ENCODE measurements at regions not wholly inside any gene's neighbourhood (a gene's known extent, or its start where the extent isn't known, plus 50 kb on each side); places are given as distances from the start of the nearest gene placed in this dataset.

- H3K4me3 Mint-ChIP-seq, result no peak overlapping the region
- H3K9me3 ChIP-seq (ENCODE audit: low read length), result no peaks in the 10 kb centered on the region
- ChIA-PET POLR2A (no interaction called here), CTCF (no interaction called here)
- H3K27me3 Mint-ChIP-seq, result peaks cover 8 to 14% of the 10 kb centered on the region in 2 donors
- no peak for DNase-seq
- no peak overlapping the region for H3K4me3 ChIP-seq (ENCODE audit: low read length)
- H3K36me3 Mint-ChIP-seq, result no peaks in the 10 kb centered on the region
- no peaks in the 10 kb centered on the region for H3K4me1 Mint-ChIP-seq
- no peaks in the 10 kb centered on the region for H3K9me3 Mint-ChIP-seq
- no peak overlapping the region for H3K27ac Mint-ChIP-seq
- no peaks in the 10 kb centered on the region for H3K4me1 ChIP-seq (ENCODE audit: insufficient read depth, low read length)
- H3K36me3 ChIP-seq (ENCODE audit: insufficient read depth, low read length), result no peaks in the 10 kb centered on the region
- no peak overlapping the region for H3K27ac ChIP-seq (ENCODE audit: low read depth, low read length)
- H3K27me3 ChIP-seq (ENCODE audit: insufficient read depth, low read length, poor library complexity, severe bottlenecking), result no peaks in the 10 kb centered on the region
Measured at GRCh38 chr16:86087011-86087895, 188.3 kb downstream of the IRF8 start.

DNA sequence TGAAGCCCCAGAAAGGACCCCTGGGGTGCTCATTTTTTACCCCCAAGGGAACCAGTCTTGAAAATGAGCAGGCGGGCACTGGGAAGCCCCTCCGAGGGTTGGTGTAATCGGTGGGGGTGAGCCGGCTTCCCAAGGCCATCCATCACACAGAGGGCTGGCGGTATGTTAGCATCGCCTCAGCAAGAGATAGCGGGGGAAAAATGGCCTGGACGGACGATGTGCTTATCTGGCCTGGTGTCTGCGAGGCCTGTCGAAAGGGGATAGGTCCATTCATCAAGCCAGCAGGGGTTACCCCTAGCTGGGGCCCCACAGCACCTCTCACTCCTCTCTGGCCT, 188.9 kb downstream of the IRF8 start:
- Histone ChIP-seq H3K4me1 (ENCODE audit: insufficient read depth, low read length) (no peaks in the 10 kb centered on the region), H3K27ac (ENCODE audit: low read depth, low read length) (no peak overlapping the region), H3K27me3 (ENCODE audit: insufficient read depth, low read length, poor library complexity, severe bottlenecking) (no peaks in the 10 kb centered on the region), H3K4me3 (ENCODE audit: low read length) (no peak overlapping the region), H3K36me3 (ENCODE audit: insufficient read depth, low read length) (no peaks in the 10 kb centered on the region), H3K9me3 (ENCODE audit: low read length) (no peaks in the 10 kb centered on the region)
- ChIA-PET POLR2A (no interaction called here), CTCF (no interaction called here)
- DNase-seq, result no peak
- no peak overlapping the region for H3K27ac Mint-ChIP-seq
- no peak overlapping the region for H3K4me3 Mint-ChIP-seq
- H3K27me3 Mint-ChIP-seq, result peaks cover 8 to 14% of the 10 kb centered on the region in 2 donors
- H3K36me3 Mint-ChIP-seq, result no peaks in the 10 kb centered on the region
- H3K9me3 Mint-ChIP-seq, result no peaks in the 10 kb centered on the region
- H3K4me1 Mint-ChIP-seq, result no peaks in the 10 kb centered on the region

DNA sequence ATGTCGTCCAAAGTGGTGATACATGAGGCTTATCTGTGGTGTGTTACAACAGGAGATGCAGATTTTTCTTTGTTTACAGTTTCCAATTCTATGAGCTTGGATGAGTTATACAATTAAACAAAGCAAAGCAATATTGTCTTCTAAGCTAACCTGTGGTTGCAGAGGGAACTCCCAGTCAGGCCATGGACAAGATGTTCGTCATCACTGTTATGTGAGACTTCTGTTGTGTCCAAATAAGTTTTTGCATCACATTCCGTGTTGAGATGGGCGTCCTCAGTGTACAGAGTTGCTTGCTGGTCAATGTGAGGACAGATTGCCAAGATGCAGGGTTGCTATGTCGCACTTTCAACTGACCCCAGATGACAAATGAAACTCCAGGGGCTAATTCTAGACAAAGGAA, 189.3 kb downstream of the IRF8 start:
- peaks cover 8 to 14% of the 10 kb centered on the region in 2 donors for H3K27me3 Mint-ChIP-seq
- H3K27me3 ChIP-seq (ENCODE audit: insufficient read depth, low read length, poor library complexity, severe bottlenecking), result no peaks in the 10 kb centered on the region

DNA sequence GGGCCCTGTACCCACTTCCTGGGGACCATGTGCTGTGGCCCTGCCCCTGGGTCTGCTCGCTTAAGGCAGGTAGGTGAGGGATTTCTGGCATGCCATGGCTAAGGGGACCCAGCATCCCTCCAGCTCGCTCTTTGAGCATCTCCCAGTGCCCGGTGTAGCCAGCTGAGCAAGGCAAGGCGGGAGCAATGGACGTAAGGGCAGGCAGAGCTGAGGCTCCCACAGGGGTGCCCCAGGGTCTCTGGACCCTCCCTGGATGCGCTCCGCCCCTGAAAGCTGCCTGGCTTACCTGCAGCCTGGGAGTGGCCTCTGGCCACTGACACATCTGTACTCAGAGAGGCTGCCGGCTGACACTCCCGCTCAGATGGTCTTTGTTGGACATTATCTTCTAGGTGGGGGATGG, 189.9 kb downstream of the IRF8 start:
- ChIA-PET CTCF (no interaction called here), POLR2A (no interaction called here)
- no peaks in the 10 kb centered on the region for H3K36me3 ChIP-seq (ENCODE audit: insufficient read depth, low read length)
- no peaks in the 10 kb centered on the region for H3K4me1 Mint-ChIP-seq
- H3K9me3 ChIP-seq (ENCODE audit: low read length), result no peaks in the 10 kb centered on the region
- no peaks in the 10 kb centered on the region for H3K27me3 ChIP-seq (ENCODE audit: insufficient read depth, low read length, poor library complexity, severe bottlenecking)
- H3K4me3 ChIP-seq (ENCODE audit: low read length), result no peak overlapping the region
- H3K27ac ChIP-seq (ENCODE audit: low read depth, low read length), result no peak overlapping the region
- peaks cover 8 to 12% of the 10 kb centered on the region in 2 donors for H3K27me3 Mint-ChIP-seq
- no peaks in the 10 kb centered on the region for H3K4me1 ChIP-seq (ENCODE audit: insufficient read depth, low read length)
- H3K27ac Mint-ChIP-seq, result no peak overlapping the region
- H3K9me3 Mint-ChIP-seq, result no peaks in the 10 kb centered on the region
- H3K36me3 Mint-ChIP-seq, result no peaks in the 10 kb centered on the region
- H3K4me3 Mint-ChIP-seq, result no peak overlapping the region
- DNase-seq, result no peak

More for the DNA sequence above, 189.3 kb downstream of the IRF8 start:
- Histone ChIP-seq H3K4me3 (ENCODE audit: low read length) (no peak overlapping the region), H3K9me3 (ENCODE audit: low read length) (no peaks in the 10 kb centered on the region), H3K27ac (ENCODE audit: low read depth, low read length) (no peak overlapping the region), H3K4me1 (ENCODE audit: insufficient read depth, low read length) (no peaks in the 10 kb centered on the region), H3K36me3 (ENCODE audit: insufficient read depth, low read length) (no peaks in the 10 kb centered on the region)
- DNase-seq, result no peak
- no peaks in the 10 kb centered on the region for H3K4me1 Mint-ChIP-seq
- no peak overlapping the region for H3K4me3 Mint-ChIP-seq
- H3K27ac Mint-ChIP-seq, result no peak overlapping the region
- no peaks in the 10 kb centered on the region for H3K36me3 Mint-ChIP-seq
- POLR2A ChIA-PET, result no interaction called here
- H3K9me3 Mint-ChIP-seq, result no peaks in the 10 kb centered on the region
- CTCF ChIA-PET, result no interaction called here

GRCh38 chr16:86089334-86089900, 190.5 kb downstream of the IRF8 start:
- Histone ChIP-seq H3K27me3 (ENCODE audit: insufficient read depth, low read length, poor library complexity, severe bottlenecking) (no peaks in the 10 kb centered on the region), H3K27ac (ENCODE audit: low read depth, low read length) (no peak overlapping the region), H3K9me3 (ENCODE audit: low read length) (no peaks in the 10 kb centered on the region), H3K4me1 (ENCODE audit: insufficient read depth, low read length) (no peaks in the 10 kb centered on the region), H3K4me3 (ENCODE audit: low read length) (no peak overlapping the region), H3K36me3 (ENCODE audit: insufficient read depth, low read length) (no peaks in the 10 kb centered on the region)
- ChIA-PET CTCF (no interaction called here), POLR2A (no interaction called here)
- Mint-ChIP-seq H3K36me3 (no peaks in the 10 kb centered on the region), H3K4me1 (no peaks in the 10 kb centered on the region), H3K27me3 (peaks cover 8 to 11% of the 10 kb centered on the region in 2 donors), H3K9me3 (no peaks in the 10 kb centered on the region), H3K4me3 (no peak overlapping the region), H3K27ac (peak overlapping the region in 1 of 8 donors; percentile 43)
- no peak for DNase-seq

GRCh38 chr16:86089991-86090390, 191.0 kb downstream of the IRF8 start:
- POLR2A ChIA-PET, result no interaction called here
- Mint-ChIP-seq H3K27me3 (peaks cover 7 to 8% of the 10 kb centered on the region in 2 donors), H3K4me3 (no peak overlapping the region), H3K4me1 (no peaks in the 10 kb centered on the region), H3K36me3 (no peaks in the 10 kb centered on the region), H3K27ac (no peak overlapping the region), H3K9me3 (no peaks in the 10 kb centered on the region)
- H3K27me3 ChIP-seq (ENCODE audit: insufficient read depth, low read length, poor library complexity, severe bottlenecking), result no peaks in the 10 kb centered on the region
- DNase-seq, result no peak
- no peak overlapping the region for H3K4me3 ChIP-seq (ENCODE audit: low read length)
- H3K27ac ChIP-seq (ENCODE audit: low read depth, low read length), result no peak overlapping the region
- no peaks in the 10 kb centered on the region for H3K4me1 ChIP-seq (ENCODE audit: insufficient read depth, low read length)
- H3K9me3 ChIP-seq (ENCODE audit: low read length), result no peaks in the 10 kb centered on the region
- H3K36me3 ChIP-seq (ENCODE audit: insufficient read depth, low read length), result no peaks in the 10 kb centered on the region
- CTCF ChIA-PET, result no interaction called here

- Mint-ChIP-seq H3K9me3 (no peaks in the 10 kb centered on the region), H3K36me3 (no peaks in the 10 kb centered on the region), H3K4me1 (no peaks in the 10 kb centered on the region), H3K4me3 (no peak overlapping the region), H3K27ac (peak overlapping the region in 1 of 8 donors; percentile 83), H3K27me3 (peaks cover 8 to 9% of the 10 kb centered on the region in 2 donors)
- Histone ChIP-seq H3K4me3 (ENCODE audit: low read length) (no peak overlapping the region), H3K36me3 (ENCODE audit: insufficient read depth, low read length) (no peaks in the 10 kb centered on the region), H3K4me1 (ENCODE audit: insufficient read depth, low read length) (no peaks in the 10 kb centered on the region), H3K9me3 (ENCODE audit: low read length) (no peaks in the 10 kb centered on the region), H3K27me3 (ENCODE audit: insufficient read depth, low read length, poor library complexity, severe bottlenecking) (no peaks in the 10 kb centered on the region), H3K27ac (ENCODE audit: low read depth, low read length) (no peak overlapping the region)
- POLR2A ChIA-PET, result no interaction called here
- CTCF ChIA-PET, result no interaction called here
- no peak for DNase-seq
Measured at GRCh38 chr16:86090461-86091170, 191.7 kb downstream of the IRF8 start.

GRCh38 chr16:86091976-86092375, 193.0 kb downstream of the IRF8 start:
- no peaks in the 10 kb centered on the region for H3K9me3 Mint-ChIP-seq
- no peaks in the 10 kb centered on the region for H3K9me3 ChIP-seq (ENCODE audit: low read length)
- ChIA-PET POLR2A (no interaction called here), CTCF (no interaction called here)
- no peaks in the 10 kb centered on the region for H3K36me3 Mint-ChIP-seq
- no peaks in the 10 kb centered on the region for H3K27me3 ChIP-seq (ENCODE audit: insufficient read depth, low read length, poor library complexity, severe bottlenecking)
- no peak overlapping the region for H3K4me3 ChIP-seq (ENCODE audit: low read length)
- H3K36me3 ChIP-seq (ENCODE audit: insufficient read depth, low read length), result no peaks in the 10 kb centered on the region
- no peak overlapping the region for H3K27ac Mint-ChIP-seq
- DNase-seq, result no peak
- H3K4me1 ChIP-seq (ENCODE audit: insufficient read depth, low read length), result no peaks in the 10 kb centered on the region
- no peak overlapping the region for H3K4me3 Mint-ChIP-seq
- no peaks in the 10 kb centered on the region for H3K4me1 Mint-ChIP-seq
- H3K27me3 Mint-ChIP-seq, result peaks cover 8 to 9% of the 10 kb centered on the region in 2 donors
- no peak overlapping the region for H3K27ac ChIP-seq (ENCODE audit: low read depth, low read length)
